Esophagus muscularis mucosa (tissue), 3 donors: ENCODE measurements at regions not wholly inside any gene's neighbourhood (a gene's known extent, or its start where the extent isn't known, plus 50 kb on each side); places are given as distances from the start of the nearest gene placed in this dataset.

Experiments used
- CTCF ChIP-seq, 3 experiments: fragments of 200-600 bp in 2 of 3; fragments of 450-650 bp in 1 of 3; sonication (generic) in 2 of 3; IDR thresholded peaks; one replicate each; pipeline ENCODE4 v1.5.1; 2017 to 2019; ENCODE audit warnings: antibody characterized with exemption in 3 of 3, mild to moderate bottlenecking in 2 of 3, moderate library complexity in 1 of 3
- EP300 ChIP-seq: sonication (generic); formaldehyde crosslinking; IDR thresholded peaks from one replicate; pipeline ENCODE4 v1.6.1; 2017; ENCODE audit warnings: antibody characterized with exemption

- no peak for TF ChIP-seq CTCF (IDR thresholded peaks at IDR 0.05)
- TF ChIP-seq EP300, result no peak
Observed at GRCh38 chr9:11805969-11806368, 887.2 kb upstream of the TYRP1 start.
